ELR (cell line): ENCODE measurements at regions not wholly inside any gene's neighbourhood (a gene's known extent, or its start where the extent isn't known, plus 50 kb on each side); places are given as distances from the start of the nearest gene placed in this dataset.

Source experiments
- DNase-seq: peaks from one replicate; pipeline ENCODE4 v3.0.0-alpha.2; 2015; ENCODE audit warnings: low read depth

DNA sequence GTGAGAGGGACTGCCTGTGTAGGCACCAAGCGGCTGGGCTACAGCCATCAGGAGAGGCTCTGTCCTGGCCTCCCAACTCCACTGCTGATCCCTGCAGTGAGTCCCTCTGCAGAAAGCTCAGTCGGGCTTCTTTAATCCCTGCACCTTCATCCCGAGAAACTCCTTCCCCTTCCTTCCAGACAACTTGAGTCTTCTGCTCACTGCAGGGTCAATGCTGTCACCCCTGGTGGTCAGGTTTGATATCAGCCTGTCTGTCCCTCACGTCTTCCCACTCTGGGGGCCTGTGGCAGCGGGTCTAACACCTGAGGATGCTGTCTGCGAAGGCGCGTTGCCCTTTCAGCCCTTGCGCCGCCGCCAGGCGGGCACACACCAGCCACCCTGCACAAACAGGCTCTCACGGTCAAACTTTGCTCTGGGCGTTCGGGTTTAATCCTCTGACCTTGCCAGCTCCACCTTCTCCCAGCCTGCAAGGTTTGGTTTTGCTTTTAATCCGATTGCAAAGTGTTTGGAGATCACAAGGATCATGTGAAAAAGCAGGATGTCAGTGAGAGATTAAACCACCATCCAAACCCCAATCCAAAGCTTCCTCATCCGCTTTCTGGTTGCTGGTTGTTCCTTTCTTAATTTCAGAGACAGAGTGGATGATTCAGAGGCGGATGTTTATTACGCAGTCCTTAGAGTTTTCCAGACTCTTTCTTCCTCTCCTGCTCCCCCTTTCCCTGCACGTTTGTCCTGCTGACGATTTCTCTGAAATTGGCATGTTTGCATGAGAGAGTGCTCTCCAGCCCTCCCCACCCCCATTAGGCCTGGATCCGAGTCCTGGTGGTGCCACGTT, 74.8 kb upstream of the SLC34A2 start:
- no peak for DNase-seq

DNA sequence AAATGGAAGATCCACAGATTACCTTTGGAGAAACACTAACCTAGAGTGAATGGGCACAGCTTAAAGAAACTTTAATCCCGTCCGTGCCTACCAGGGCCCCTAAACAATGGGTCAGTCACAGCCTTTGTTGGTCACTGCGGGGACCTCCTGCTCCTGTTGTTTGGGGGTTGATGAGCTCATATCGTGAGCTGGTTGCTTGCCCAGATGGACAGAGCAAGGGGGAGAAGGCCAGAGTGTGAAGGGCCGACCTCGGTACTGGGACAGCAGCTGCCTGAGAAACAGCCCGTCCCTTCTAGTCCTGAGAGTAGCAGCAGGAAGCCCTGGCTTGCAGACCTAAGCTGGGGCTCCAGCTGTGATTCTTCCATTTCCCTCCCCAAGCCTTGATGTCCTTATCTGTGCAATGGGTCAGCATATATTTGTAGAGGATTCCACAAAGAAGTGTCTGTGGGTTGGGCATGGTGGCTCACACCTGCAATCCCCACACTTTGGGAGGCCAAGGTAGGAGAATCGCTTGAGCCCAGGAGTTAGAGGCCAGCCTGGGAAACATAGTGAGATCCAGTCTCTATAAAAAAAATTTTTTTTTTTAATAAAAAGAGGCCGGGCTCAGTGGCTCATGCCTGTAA, 69.6 kb upstream of the SLC34A2 start:
- DNase-seq, result no peak

DNA sequence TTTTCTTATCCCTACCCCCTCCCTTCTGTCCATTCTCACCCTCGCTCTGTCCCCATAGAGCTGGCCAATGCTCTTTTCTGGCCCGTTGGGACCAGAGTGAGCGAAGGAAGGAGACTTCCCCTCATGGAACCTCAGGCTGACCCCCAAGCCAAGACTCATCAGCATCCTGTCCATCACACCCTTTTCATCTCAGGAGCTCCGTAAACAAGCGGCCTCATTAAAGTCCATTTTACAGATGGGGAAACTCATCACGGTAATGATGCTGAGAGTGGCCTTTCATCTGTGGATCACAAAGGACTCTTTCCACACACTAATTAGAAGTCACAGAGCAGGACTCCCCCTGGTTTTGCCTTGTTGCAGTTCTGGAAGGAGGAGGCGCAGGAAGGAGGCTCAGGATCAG, 67.4 kb upstream of the SLC34A2 start:
- DNase-seq, result no peak

DNA sequence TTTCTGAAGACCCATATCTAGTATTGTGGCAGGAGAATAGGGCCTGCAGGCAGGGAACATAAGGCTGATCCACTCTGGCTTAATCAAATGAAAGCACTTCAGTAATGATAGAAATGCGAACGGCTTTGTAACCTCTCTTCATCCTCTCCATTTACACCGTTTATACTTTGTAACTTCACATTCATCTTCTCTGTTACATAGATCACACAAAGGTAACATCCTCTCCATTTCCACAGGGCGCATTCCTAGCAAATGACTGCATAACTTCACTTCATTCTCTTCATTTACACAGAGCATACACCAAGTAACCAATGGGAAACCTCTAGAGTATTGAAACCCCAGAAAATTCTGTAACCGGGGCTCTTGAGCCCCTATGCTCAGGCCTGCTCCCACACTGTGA, 65.5 kb upstream of the SLC34A2 start:
- DNase-seq, result no peak

DNA sequence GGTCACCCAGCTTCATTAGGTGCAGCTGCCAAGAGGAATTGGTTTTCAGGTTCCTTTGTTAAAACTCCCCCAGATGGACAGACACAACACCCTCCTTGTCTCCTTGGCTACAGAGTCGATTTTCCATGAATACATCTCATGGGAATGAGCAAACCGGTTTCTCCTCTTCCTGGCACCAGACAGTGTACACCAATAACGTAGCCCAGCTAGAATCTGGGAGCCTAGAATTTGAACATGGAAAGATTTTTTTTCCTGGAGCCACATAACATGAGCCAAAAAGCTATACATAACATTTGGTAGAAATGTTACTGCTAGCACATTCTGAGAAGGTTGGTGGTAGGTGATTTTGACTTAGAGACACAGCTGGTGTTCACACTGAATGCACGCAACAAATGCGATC, 62.9 kb upstream of the SLC34A2 start:
- no peak for DNase-seq
